MM.1S (cell line): ENCODE measurements at regions not wholly inside any gene's neighbourhood (a gene's known extent, or its start where the extent isn't known, plus 50 kb on each side); places are given as distances from the start of the nearest gene placed in this dataset.

ENCODE experiments used
- DNase-seq: peaks from one replicate; pipeline ENCODE4 v3.0.0-alpha.2; 2015
- H2AFZ ChIP-seq: fragments of 300-600 bp; sonication (generic); 2 replicates; pipeline ENCODE4 v1.6.0; 2016; ENCODE audit warnings: antibody characterized with exemption, low read length
- H3F3A ChIP-seq: fragments of 300-600 bp; sonication (generic); 2 replicates; pipeline ENCODE4 v1.6.1; 2016; ENCODE audit warnings: mild to moderate bottlenecking, antibody characterized with exemption, low read length, moderate library complexity, mixed read lengths; ENCODE audit not compliant: insufficient read depth
- H3K27ac ChIP-seq: fragments of 300-600 bp; sonication (generic); 2 replicates; pipeline ENCODE4 v1.5.1; 2016; ENCODE audit warnings: mild to moderate bottlenecking, low read length
- H3K27me3 ChIP-seq: fragments of 300-600 bp; sonication (generic); replicated peaks from 2 replicates; pipeline ENCODE4 v1.6.0; 2016; ENCODE audit warnings: low read length; ENCODE audit not compliant: insufficient read depth
- H3K36me3 ChIP-seq: fragments of 300-600 bp; sonication (generic); replicated peaks from 2 replicates; pipeline ENCODE4 v1.6.1; 2016; ENCODE audit warnings: mild to moderate bottlenecking, low read length, mixed read lengths; ENCODE audit not compliant: insufficient read depth
- H3K4me1 ChIP-seq: fragments of 300-600 bp; sonication (generic); 2 replicates; pipeline ENCODE4 v1.6.1; 2016; ENCODE audit warnings: low read length, mixed read lengths
- H3K4me2 ChIP-seq: fragments of 300-600 bp; sonication (generic); 2 replicates; pipeline ENCODE4 v1.6.0; 2016; ENCODE audit warnings: low read depth, low read length
- H3K4me3 ChIP-seq: fragments of 300-600 bp; sonication (generic); 2 replicates; pipeline ENCODE4 v1.5.1; 2016; ENCODE audit warnings: low read length, mixed read lengths
- H3K79me2 ChIP-seq: fragments of 300-600 bp; sonication (generic); 2 replicates; pipeline ENCODE4 v1.6.1; 2016; ENCODE audit warnings: mixed run types, low read length, mixed read lengths
- H3K9ac ChIP-seq: fragments of 300-600 bp; sonication (generic); 2 replicates; pipeline ENCODE4 v1.6.1; 2016; ENCODE audit warnings: low read length, mixed read lengths
- H3K9me2 ChIP-seq: fragments of 300-600 bp; sonication (generic); replicated peaks from 2 replicates; pipeline ENCODE4 v1.6.1; 2016; ENCODE audit warnings: mild to moderate bottlenecking, low read length, mixed read lengths; ENCODE audit not compliant: insufficient read depth
- H3K9me3 ChIP-seq: fragments of 300-600 bp; sonication (generic); replicated peaks from 2 replicates; pipeline ENCODE4 v1.6.1; 2016; ENCODE audit warnings: mild to moderate bottlenecking, low read length, mixed read lengths; ENCODE audit not compliant: insufficient read depth
- H4K20me1 ChIP-seq: fragments of 300-600 bp; sonication (generic); 2 replicates; pipeline ENCODE4 v1.6.1; 2016; ENCODE audit warnings: mild to moderate bottlenecking, low read length, moderate library complexity, mixed read lengths; ENCODE audit not compliant: insufficient read depth
- CTCF ChIP-seq: fragments of 300-600 bp; sonication (generic); IDR thresholded peaks from 2 replicates; pipeline ENCODE4 v1.5.1; 2016; ENCODE audit warnings: antibody characterized with exemption, low read length, mixed read lengths
- EZH2 ChIP-seq: fragments of 300-600 bp; sonication (generic); optimal IDR thresholded peaks from 2 replicates; pipeline ENCODE3; 2017; ENCODE audit warnings: low read depth, mild to moderate bottlenecking, antibody characterized with exemption, low read length, mixed read lengths
- EZH2phosphoT487 ChIP-seq: fragments of 300-600 bp; sonication (generic); IDR thresholded peaks from 2 replicates; pipeline ENCODE4 v1.6.1; 2018; ENCODE audit warnings: antibody characterized with exemption, low read length

- Histone ChIP-seq H3K36me3 (no peaks in the 10 kb centered on the region), H3K27ac (no peak overlapping the region), H3K4me3 (no peak overlapping the region), H3K4me1 (no peaks in the 10 kb centered on the region), H3K27me3 (no peaks in the 10 kb centered on the region), H2AFZ (no peak overlapping the region), H3K9ac (no peak overlapping the region), H4K20me1 (no peaks in the 10 kb centered on the region), H3K4me2 (no peak overlapping the region), H3F3A (no peaks in the 10 kb centered on the region), H3K79me2 (no peaks in the 10 kb centered on the region), H3K9me2 (no peaks in the 10 kb centered on the region), H3K9me3 (no peaks in the 10 kb centered on the region)
- no peak for DNase-seq
- TF ChIP-seq EZH2 (no peak), CTCF (no peak), EZH2phosphoT487 (no peak)
Observed at GRCh38 chr18:24814521-24814920, 354.1 kb downstream of the HRH4 start.

GRCh38 chr18:24817150-24817549 lies 356.7 kb downstream of the HRH4 start:
- Histone ChIP-seq H3K9me3 (no peaks in the 10 kb centered on the region), H3K4me2 (no peak overlapping the region), H4K20me1 (no peaks in the 10 kb centered on the region), H3K9me2 (no peaks in the 10 kb centered on the region), H3K27ac (no peak overlapping the region), H3K27me3 (no peaks in the 10 kb centered on the region), H2AFZ (no peak overlapping the region), H3K4me1 (no peaks in the 10 kb centered on the region), H3K9ac (no peak overlapping the region), H3K36me3 (no peaks in the 10 kb centered on the region), H3K79me2 (no peaks in the 10 kb centered on the region), H3F3A (no peaks in the 10 kb centered on the region), H3K4me3 (no peak overlapping the region)
- no peak for DNase-seq
- TF ChIP-seq EZH2 (no peak), CTCF (no peak), EZH2phosphoT487 (no peak)

- no peak overlapping the region for H2AFZ ChIP-seq
- H3K4me1 ChIP-seq, result no peaks in the 10 kb centered on the region
- H3K9me2 ChIP-seq, result no peaks in the 10 kb centered on the region
- no peaks in the 10 kb centered on the region for H3F3A ChIP-seq
- H3K9ac ChIP-seq, result no peak overlapping the region
- H3K27ac ChIP-seq, result no peak overlapping the region
- H3K4me3 ChIP-seq, result no peak overlapping the region
- no peaks in the 10 kb centered on the region for H3K36me3 ChIP-seq
- H3K79me2 ChIP-seq, result no peaks in the 10 kb centered on the region
- H3K27me3 ChIP-seq, result no peaks in the 10 kb centered on the region
- H3K4me2 ChIP-seq, result no peak overlapping the region
- TF ChIP-seq EZH2phosphoT487 (no peak), EZH2 (no peak), CTCF (no peak)
- H4K20me1 ChIP-seq, result no peaks in the 10 kb centered on the region
- H3K9me3 ChIP-seq, result no peaks in the 10 kb centered on the region
- DNase-seq, result no peak
Observed at GRCh38 chr18:24817587-24818371, 357.3 kb downstream of the HRH4 start.
